Sciatic nerve (tissue), 2 donors: ENCODE measurements at regions not wholly inside any gene's neighbourhood (a gene's known extent, or its start where the extent isn't known, plus 50 kb on each side); places are given as distances from the start of the nearest gene placed in this dataset.
A peak's percentile ranks its signal among the peaks of the same experiment; 100 is the strongest.
"Not testable (repeated sequence)": the region's sequence is repeated elsewhere in the genome, so short reads cannot be mapped to it uniquely, and the experiment has no call there.

Experiments
- ATAC-seq: fragments of 200-7000 bp; cut with Tn5 transposase; one replicate; pipeline ENCODE4 v1.9.1; 2020; ENCODE audit warnings: mild to moderate bottlenecking, moderate library complexity
- DNase-seq: peaks from one replicate; pipeline ENCODE4 v3.0.0-alpha.2; 2020; ENCODE audit warnings: low spot score
- intact Hi-C: fragments of 100-400 bp; cut with DNase I; formaldehyde crosslinking; loops from one replicate; pipeline ENCODE4 v1.14.2; 2022
- donor health status: DM: no; HTN: no; CAD: no.
- donor health status: DM: no; HTN: no; CAD: no.

- ATAC-seq (peak; percentile 79), DNase-seq (no peak)
- intact Hi-C loops, result no loop called here
Observed at GRCh38 chr13:76293346-76293745, 592.9 kb downstream of the KCTD12 start.

- DNase-seq (no peak), ATAC-seq (peak; percentile 59)
- intact Hi-C loops, result no loop called here
Observed at GRCh38 chr13:76292726-76293125, 593.5 kb downstream of the KCTD12 start.

- DNase-seq (no peak), ATAC-seq (no peak)
- intact Hi-C loops, result no loop called here
Observed at GRCh38 chr13:76292031-76292430, 594.2 kb downstream of the KCTD12 start.

GRCh38 chr13:76289558-76289957 lies 596.6 kb downstream of the KCTD12 start:
- ATAC-seq (peak; percentile 47), DNase-seq (no peak)
- intact Hi-C loops, result no loop called here

GRCh38 chr13:76286178-76286577 lies 600.0 kb downstream of the KCTD12 start:
- peak; percentile 73 for ATAC-seq
- intact Hi-C loops, result no loop called here
- no peak for DNase-seq

- no peak for DNase-seq
- intact Hi-C loops, result no loop called here
- ATAC-seq, result no peak
Observed at GRCh38 chr13:76285463-76285862, 600.7 kb downstream of the KCTD12 start.

GRCh38 chr13:76279766-76280165 lies 606.4 kb downstream of the KCTD12 start:
- intact Hi-C loops, ATAC-seq, DNase-seq: not testable (repeated sequence)

- ATAC-seq (no peak), DNase-seq (no peak)
- intact Hi-C loops, result no loop called here
Observed at GRCh38 chr13:76271728-76272232, 614.4 kb downstream of the KCTD12 start.

GRCh38 chr13:76268307-76268706 lies 617.9 kb downstream of the KCTD12 start:
- DNase-seq, intact Hi-C loops, ATAC-seq: not testable (repeated sequence)

GRCh38 chr13:76267216-76267615 lies 619.0 kb downstream of the KCTD12 start:
- intact Hi-C loops, result no loop called here
- no peak for DNase-seq
- no peak for ATAC-seq

- ATAC-seq (no peak), DNase-seq (no peak)
- intact Hi-C loops, result no loop called here
Observed at GRCh38 chr13:76266561-76266960, 619.6 kb downstream of the KCTD12 start.

- no peak for DNase-seq
- no peak for ATAC-seq
- intact Hi-C loops, result no loop called here
Observed at GRCh38 chr13:76250211-76250610, 614.1 kb downstream of the LMO7 start.

- ATAC-seq, result no peak
- intact Hi-C loops, result no loop called here
- no peak for DNase-seq
Observed at GRCh38 chr13:76245920-76246319, 609.8 kb downstream of the LMO7 start.

GRCh38 chr13:76245211-76245610 lies 609.1 kb downstream of the LMO7 start:
- ATAC-seq (no peak), DNase-seq (no peak)
- intact Hi-C loops, result no loop called here

GRCh38 chr13:76243120-76243519 lies 607.0 kb downstream of the LMO7 start:
- ATAC-seq, DNase-seq, intact Hi-C loops: not testable (repeated sequence)

- no peak for ATAC-seq
- intact Hi-C loops, result no loop called here
- no peak for DNase-seq
Observed at GRCh38 chr13:76239031-76239680, 603.0 kb downstream of the LMO7 start.

- intact Hi-C loops, result no loop called here
- DNase-seq, result no peak
- no peak for ATAC-seq
Observed at GRCh38 chr13:76231522-76232167, 595.5 kb downstream of the LMO7 start.

GRCh38 chr13:76229281-76229680 lies 593.2 kb downstream of the LMO7 start:
- DNase-seq (no peak), ATAC-seq (no peak)
- intact Hi-C loops, result no loop called here

- intact Hi-C loops, result no loop called here
- DNase-seq, result no peak
- ATAC-seq, result no peak
Observed at GRCh38 chr13:76226941-76227340, 590.8 kb downstream of the LMO7 start.

GRCh38 chr13:76225815-76226489 lies 589.8 kb downstream of the LMO7 start:
- no peak for DNase-seq
- ATAC-seq, result peak; percentile 79
- intact Hi-C loops, result no loop called here
